ENCODE measurements at regions not wholly inside any gene's neighbourhood (a gene's known extent, or its start where the extent isn't known, plus 50 kb on each side); places are given as distances from the start of the nearest gene placed in this dataset.

GRCh38 chr2:180115675-180116074 lies 108.6 kb upstream of the CWC22 start:
- no peak for DNase-seq (ENCODE audit: extremely low read depth, low read depth, low spot score)

DNA sequence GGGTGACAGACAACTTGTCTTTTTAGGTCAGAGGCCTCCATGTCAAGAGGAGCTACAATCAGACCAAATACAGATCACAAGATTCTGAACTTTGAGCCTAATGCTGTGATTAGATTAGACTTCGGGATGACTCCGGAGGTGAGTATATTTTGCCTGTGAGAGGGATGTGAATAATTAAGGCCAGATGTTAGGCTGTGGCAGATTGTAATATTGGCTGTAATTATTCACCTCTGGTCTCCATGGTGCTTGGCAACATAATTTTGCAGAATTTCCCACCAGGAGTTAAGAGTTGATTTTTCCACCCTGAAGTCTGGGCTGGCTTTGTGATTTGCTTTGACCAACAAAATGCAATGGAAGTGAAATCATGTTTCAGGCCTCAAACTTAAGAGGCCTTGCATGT lies 108.2 kb upstream of the CWC22 start:
- DNase-seq (ENCODE audit: extremely low read depth, low read depth, low spot score): no peak

- no peak for DNase-seq (ENCODE audit: extremely low read depth, low read depth, low spot score)
Observed at GRCh38 chr2:180111901-180112300, 104.8 kb upstream of the CWC22 start.

DNA sequence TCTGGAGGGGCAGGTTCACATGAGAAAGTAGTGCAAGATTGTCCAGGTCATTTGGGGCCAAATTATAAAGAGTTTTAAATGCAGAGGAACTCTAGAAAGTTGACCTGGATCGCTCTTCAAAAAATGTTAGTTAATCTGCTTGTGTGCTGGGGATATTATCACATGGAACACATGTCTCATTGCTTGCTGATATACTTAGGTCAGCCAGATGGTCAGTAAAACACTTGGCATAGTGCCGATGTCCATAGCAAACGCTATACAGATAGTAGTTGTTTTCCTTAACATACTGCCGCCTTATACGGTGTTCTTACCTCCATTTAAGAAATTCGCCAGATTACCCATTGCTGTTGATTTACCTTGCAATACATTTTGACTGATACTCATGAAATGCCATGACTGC lies 103.4 kb upstream of the CWC22 start:
- no peak for DNase-seq (ENCODE audit: extremely low read depth, low read depth, low spot score)

DNA sequence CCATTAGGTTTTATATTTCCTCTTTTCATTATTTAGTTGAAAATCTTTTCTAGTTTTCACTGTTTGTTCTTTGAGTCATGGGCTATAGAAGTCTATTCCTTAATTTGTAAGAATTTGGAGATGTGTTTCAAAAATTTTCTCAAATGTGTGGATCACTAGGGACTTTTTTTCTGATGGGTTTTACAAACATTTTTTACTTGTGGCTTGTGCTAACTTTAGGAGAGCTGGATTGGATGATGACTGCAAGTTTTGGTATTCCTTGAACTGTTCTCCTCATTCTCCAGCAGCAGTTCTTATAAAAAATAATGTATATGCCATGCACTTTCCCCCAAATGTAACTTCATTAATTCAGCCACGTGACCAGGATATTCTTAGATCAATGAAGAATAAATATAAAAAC lies 94.7 kb upstream of the CWC22 start:
- DNase-seq (ENCODE audit: extremely low read depth, low read depth, low spot score): no peak

DNA sequence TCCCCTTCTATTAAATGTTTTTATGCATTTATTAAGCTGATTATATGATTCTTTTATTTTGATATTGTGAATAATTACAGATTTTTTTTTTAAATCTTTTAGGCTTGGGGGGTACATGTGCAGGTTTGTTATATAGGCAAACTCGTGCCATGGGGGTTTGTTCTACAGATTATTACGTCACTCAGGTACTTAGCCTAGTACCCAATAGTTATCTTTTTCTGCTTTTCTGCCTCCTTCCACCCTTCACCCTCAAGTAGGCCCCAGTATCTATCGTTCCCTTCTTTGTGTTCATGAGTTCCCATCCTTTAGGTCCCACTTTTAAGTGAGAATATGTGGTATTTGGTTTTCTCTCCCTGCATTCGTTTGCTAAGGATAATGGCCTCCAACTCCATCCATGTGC lies 92.2 kb upstream of the CWC22 start:
- DNase-seq (ENCODE audit: extremely low read depth, low read depth, low spot score): no peak

- DNase-seq (ENCODE audit: extremely low read depth, low read depth, low spot score): no peak
Observed at GRCh38 chr2:180085144-180085543, 78.0 kb upstream of the CWC22 start.

DNA sequence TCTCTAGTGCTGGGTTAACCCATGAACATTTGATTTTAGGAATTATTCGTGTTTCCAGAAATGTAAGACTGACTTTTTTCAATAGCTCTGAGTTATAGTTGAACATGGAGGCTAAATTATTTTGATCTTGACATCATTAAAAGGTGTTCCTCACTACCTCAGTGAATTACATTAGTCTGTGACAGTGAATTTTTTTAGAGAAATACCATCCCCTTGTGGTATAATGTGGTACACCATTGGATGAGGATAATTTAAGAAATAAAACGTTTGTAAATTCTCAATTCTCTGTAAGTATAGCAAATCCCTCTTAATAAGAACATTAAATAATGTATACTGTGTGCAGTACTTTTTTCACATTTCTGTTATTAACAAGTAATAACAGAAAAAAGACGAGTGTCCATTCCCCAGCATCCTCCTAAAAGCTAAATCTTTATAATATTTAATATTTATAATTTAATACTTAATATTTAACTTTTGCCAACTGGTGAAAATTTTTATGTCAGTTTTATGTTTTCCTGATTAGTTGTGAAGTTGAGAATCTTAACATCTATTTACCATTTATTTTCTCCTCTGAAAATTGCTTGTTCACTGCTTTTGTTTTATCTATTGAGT lies 70.3 kb upstream of the CWC22 start:
- no peak for DNase-seq (ENCODE audit: extremely low read depth, low read depth, low spot score)

DNA sequence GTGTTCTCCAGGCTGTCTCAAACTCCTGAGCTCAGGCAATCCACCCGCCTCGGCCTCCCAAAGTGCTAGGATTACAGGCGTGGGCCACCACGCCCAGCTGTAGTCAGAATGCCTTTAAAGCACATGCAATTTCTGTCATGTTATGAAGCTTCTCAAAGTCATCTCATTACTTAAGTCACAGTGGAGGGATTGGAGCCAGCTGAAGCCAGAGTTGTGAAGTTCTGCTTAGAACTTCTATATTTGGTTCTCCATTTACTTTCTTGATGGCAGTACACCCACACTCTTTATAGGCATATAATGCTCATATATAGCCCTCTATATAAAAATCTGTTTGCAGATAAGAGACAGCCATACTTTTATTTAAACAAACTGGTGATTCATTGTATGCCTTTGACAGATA lies 68.8 kb upstream of the CWC22 start:
- DNase-seq (ENCODE audit: extremely low read depth, low read depth, low spot score): no peak

DNA sequence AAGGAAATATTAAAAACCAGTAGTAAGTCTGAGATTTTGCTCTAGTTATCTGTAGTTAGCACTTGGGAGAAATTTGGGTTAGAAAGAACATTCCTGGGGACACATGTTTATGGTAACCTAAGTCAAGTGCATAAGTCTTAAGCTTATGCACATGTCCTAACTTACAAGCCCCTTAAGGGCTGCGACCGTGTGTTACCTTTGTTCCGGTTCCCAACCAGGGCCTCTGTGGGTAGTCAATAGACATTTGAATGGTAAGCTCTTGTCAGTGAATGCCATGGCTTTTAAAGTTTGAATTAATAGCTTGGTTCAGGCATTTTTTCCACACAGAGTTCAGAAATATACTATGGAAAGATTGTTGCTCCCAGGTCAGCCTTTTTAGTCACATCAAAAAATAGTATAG lies 64.7 kb upstream of the CWC22 start:
- no peak for DNase-seq (ENCODE audit: extremely low read depth, low read depth, low spot score)

DNA sequence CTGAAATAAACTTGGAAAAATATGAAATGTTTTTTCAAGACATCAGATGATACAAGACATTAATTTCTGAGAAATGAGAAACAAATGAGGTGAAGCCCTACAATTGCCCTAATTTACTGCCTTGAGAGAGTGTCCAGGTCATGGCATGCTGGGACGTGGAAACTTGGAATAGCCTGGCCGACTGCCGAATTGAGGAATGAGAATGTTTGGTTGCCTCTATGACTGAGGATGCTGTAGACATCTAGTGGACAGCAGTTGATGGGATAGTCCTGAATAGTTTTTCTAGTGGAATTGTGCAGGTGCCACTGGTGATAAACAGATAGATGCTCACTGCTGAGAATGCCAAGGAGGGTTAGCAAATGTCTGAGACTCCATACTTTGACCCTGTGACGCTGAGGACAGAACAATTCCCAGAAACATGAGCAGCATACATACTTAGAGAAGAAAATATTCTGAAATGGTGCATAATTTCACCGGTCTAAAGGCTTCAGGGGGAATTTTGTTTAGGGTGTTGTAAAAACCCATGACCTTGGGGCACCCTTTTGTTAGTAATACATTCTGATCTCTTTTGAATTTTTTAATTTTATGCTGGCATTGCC lies 56.5 kb upstream of the CWC22 start:
- no peak for DNase-seq (ENCODE audit: extremely low read depth, low read depth, low spot score)

GRCh38 chr2:180062178-180062577 lies 55.1 kb upstream of the CWC22 start:
- DNase-seq (ENCODE audit: extremely low read depth, low read depth, low spot score): no peak

GRCh38 chr2:180061546-180061945 lies 54.4 kb upstream of the CWC22 start:
- DNase-seq (ENCODE audit: extremely low read depth, low read depth, low spot score): no peak

DNA sequence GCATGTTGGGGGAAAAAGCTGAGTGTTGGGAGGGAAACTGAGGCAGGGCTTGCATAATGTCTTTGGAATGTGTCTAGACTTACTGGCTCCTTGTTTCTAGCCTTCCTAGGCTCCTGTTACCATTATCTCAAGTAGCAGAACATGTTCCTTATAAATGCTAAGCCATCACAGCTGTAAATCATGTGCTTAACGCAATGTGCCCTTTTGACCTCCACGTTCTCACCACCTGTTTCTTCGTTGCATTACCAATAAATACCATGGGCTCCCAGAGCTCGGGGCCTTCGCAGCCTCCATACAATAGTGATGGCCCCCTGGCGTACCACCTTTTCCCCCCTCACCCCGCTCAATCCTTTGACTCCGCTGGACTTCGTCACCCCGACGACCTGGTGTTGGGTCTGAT lies 54.0 kb upstream of the CWC22 start:
- no peak for DNase-seq (ENCODE audit: extremely low read depth, low read depth, low spot score)

- no peak for DNase-seq (ENCODE audit: extremely low read depth, low read depth, low spot score)
Observed at GRCh38 chr2:180058993-180059392, 51.9 kb upstream of the CWC22 start.

DNA sequence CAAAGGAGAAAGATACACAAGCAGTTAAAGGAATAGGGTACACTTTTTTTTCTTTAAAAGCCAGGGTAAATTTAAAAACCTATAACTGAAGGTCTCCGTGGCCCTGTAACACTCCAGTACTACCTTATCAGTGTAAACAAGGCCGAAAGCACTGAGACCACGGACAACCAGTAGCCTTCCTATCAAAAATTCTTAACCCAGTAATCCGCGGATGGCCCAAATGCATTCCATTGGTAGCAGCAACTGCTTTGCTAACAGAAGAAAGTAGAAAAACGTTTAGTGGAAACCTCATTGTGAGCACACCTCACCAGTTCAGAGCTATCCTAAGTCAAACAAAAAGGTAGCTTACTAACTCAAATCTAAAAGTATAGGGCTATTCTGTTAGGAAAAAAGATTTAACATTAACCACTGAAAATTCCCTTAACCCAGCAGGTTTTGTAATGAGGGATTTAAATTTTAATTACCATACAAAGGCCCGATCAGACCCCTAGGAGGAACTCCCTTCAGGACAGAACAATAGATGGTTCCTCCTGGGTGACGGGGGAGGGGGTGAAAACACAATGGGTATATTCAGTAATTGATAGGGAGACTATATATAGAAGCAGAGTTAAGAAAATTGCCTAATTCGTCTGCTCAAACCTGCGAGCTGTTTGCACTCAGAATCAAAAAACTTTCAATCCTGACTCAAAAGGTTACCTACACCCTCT lies 50.8 kb upstream of the CWC22 start:
- DNase-seq (ENCODE audit: extremely low read depth, low read depth, low spot score): no peak
